Loucy (cell line): ENCODE measurements at regions not wholly inside any gene's neighbourhood (a gene's known extent, or its start where the extent isn't known, plus 50 kb on each side); places are given as distances from the start of the nearest gene placed in this dataset.

Experiments used
- H2AFZ ChIP-seq: fragments of 200-600 bp; sonication (generic); 2 replicates; pipeline ENCODE4 v1.6.0; 2016; ENCODE audit warnings: antibody characterized with exemption, mild to moderate bottlenecking, low read length, moderate library complexity
- H3F3A ChIP-seq: fragments of 200-600 bp; 2 replicates; pipeline ENCODE4 v1.6.0; 2016; ENCODE audit warnings: antibody characterized with exemption, low read depth, mild to moderate bottlenecking
- H3K27me3 ChIP-seq: fragments of 200-600 bp; sonication (generic); 2 replicates; pipeline ENCODE4 v1.6.1; 2014; ENCODE audit warnings: low read length, mild to moderate bottlenecking; ENCODE audit not compliant: insufficient read depth, poor library complexity, severe bottlenecking
- H3K36me3 ChIP-seq: fragments of 200-600 bp; sonication (generic); 2 replicates; pipeline ENCODE4 v1.6.1; 2016; ENCODE audit warnings: low read length; ENCODE audit not compliant: insufficient read depth
- H3K4me1 ChIP-seq: fragments of 200-600 bp; sonication (generic); 2 replicates; pipeline ENCODE4 v1.5.1; 2014; ENCODE audit warnings: low read length, mild to moderate bottlenecking; ENCODE audit not compliant: insufficient read depth, poor library complexity, severe bottlenecking
- H3K4me2 ChIP-seq: fragments of 200-600 bp; sonication (generic); 2 replicates; pipeline ENCODE4 v1.6.0; 2014; ENCODE audit warnings: antibody characterized with exemption, low read length, low read depth, mild to moderate bottlenecking; ENCODE audit not compliant: poor library complexity, severe bottlenecking
- H3K4me3 ChIP-seq: fragments of 200-600 bp; sonication (generic); 2 replicates; pipeline ENCODE4 v1.5.1; 2014; ENCODE audit warnings: low read length, mild to moderate bottlenecking, mixed read lengths; ENCODE audit not compliant: poor library complexity, severe bottlenecking
- H3K79me2 ChIP-seq: fragments of 200-600 bp; sonication (generic); 2 replicates; pipeline ENCODE4 v1.6.1; 2014; ENCODE audit warnings: low read length; ENCODE audit not compliant: insufficient read depth
- H3K9ac ChIP-seq: fragments of 200-600 bp; sonication (generic); 2 replicates; pipeline ENCODE4 v1.6.0; 2014; ENCODE audit warnings: mild to moderate bottlenecking, low read depth, low read length, moderate library complexity; ENCODE audit not compliant: poor library complexity, severe bottlenecking
- H3K9me2 ChIP-seq: fragments of 200-600 bp; sonication (generic); replicated peaks from 2 replicates; pipeline ENCODE4 v1.6.1; 2016; ENCODE audit warnings: low read depth, low read length, mixed read lengths
- H3K9me3 ChIP-seq: fragments of 200-600 bp; sonication (generic); 2 replicates; pipeline ENCODE4 v1.6.1; 2014; ENCODE audit warnings: mild to moderate bottlenecking, antibody characterized with exemption, low read length, low read depth; ENCODE audit not compliant: insufficient read depth
- H4K20me1 ChIP-seq: fragments of 200-600 bp; sonication (generic); 2 replicates; pipeline ENCODE4 v1.6.0; 2014; ENCODE audit warnings: antibody characterized with exemption, low read length, mild to moderate bottlenecking; ENCODE audit not compliant: insufficient read depth, poor library complexity, severe bottlenecking
- CTCF ChIP-seq: fragments of 200-600 bp; sonication (generic); conservative IDR thresholded peaks from 2 replicates; pipeline ENCODE4 v1.5.1; 2014; ENCODE audit warnings: mild to moderate bottlenecking, antibody characterized with exemption, low read length
- EZH2phosphoT487 ChIP-seq: fragments of 200-600 bp; IDR thresholded peaks from 2 replicates; pipeline ENCODE4 v1.6.1; 2018; ENCODE audit warnings: antibody characterized with exemption, mild to moderate bottlenecking, moderate library complexity, borderline replicate concordance

GRCh38 chr5:105952875-105953274, 1717.9 kb downstream of the EFNA5 start:
- Histone ChIP-seq H3K4me3 (no peak overlapping the region), H2AFZ (no peak overlapping the region), H3K79me2 (no peaks in the 10 kb centered on the region), H3K36me3 (no peaks in the 10 kb centered on the region), H3F3A (no peaks in the 10 kb centered on the region), H3K4me1 (no peaks in the 10 kb centered on the region), H3K9me3 (no peaks in the 10 kb centered on the region), H3K4me2 (no peak overlapping the region), H3K9me2 (no peaks in the 10 kb centered on the region), H4K20me1 (no peaks in the 10 kb centered on the region), H3K27me3 (no peaks in the 10 kb centered on the region), H3K9ac (no peak overlapping the region)
- TF ChIP-seq CTCF (no peak), EZH2phosphoT487 (no peak)

GRCh38 chr5:105947461-105947860, 1723.3 kb downstream of the EFNA5 start:
- Histone ChIP-seq H3F3A (no peaks in the 10 kb centered on the region), H3K9me2 (no peaks in the 10 kb centered on the region), H3K36me3 (no peaks in the 10 kb centered on the region), H3K4me1 (no peaks in the 10 kb centered on the region), H3K9me3 (no peaks in the 10 kb centered on the region), H2AFZ (no peak overlapping the region), H3K27me3 (no peaks in the 10 kb centered on the region), H3K79me2 (no peaks in the 10 kb centered on the region), H4K20me1 (no peaks in the 10 kb centered on the region), H3K4me2 (no peak overlapping the region), H3K4me3 (no peak overlapping the region), H3K9ac (no peak overlapping the region)
- TF ChIP-seq CTCF (no peak), EZH2phosphoT487 (no peak)

- Histone ChIP-seq H3K27me3 (no peaks in the 10 kb centered on the region), H3K4me1 (no peaks in the 10 kb centered on the region), H3K4me3 (no peak overlapping the region), H3K36me3 (no peaks in the 10 kb centered on the region), H4K20me1 (no peaks in the 10 kb centered on the region), H3K9ac (no peak overlapping the region), H3F3A (no peaks in the 10 kb centered on the region), H2AFZ (no peak overlapping the region), H3K9me3 (no peaks in the 10 kb centered on the region), H3K9me2 (no peaks in the 10 kb centered on the region), H3K79me2 (no peaks in the 10 kb centered on the region), H3K4me2 (no peak overlapping the region)
- TF ChIP-seq EZH2phosphoT487 (no peak), CTCF (no peak)
Observed at GRCh38 chr5:105945203-105945972, 1725.3 kb downstream of the EFNA5 start.
